Stimulated activated CD4-positive, alpha-beta T cell treated with anti-CD3 and anti-CD28 coated beads, Interleukin-15, amount 100 ng/mL, for 48 hours (primary cell): ENCODE measurements at regions not wholly inside any gene's neighbourhood (a gene's known extent, or its start where the extent isn't known, plus 50 kb on each side); places are given as distances from the start of the nearest gene placed in this dataset.

Experiments used
- DNase-seq, 2 donors: peaks; one replicate each; pipeline ENCODE4 v3.0.0-alpha.2; 2020; ENCODE audit warnings: low read depth in 2 of 2

DNA sequence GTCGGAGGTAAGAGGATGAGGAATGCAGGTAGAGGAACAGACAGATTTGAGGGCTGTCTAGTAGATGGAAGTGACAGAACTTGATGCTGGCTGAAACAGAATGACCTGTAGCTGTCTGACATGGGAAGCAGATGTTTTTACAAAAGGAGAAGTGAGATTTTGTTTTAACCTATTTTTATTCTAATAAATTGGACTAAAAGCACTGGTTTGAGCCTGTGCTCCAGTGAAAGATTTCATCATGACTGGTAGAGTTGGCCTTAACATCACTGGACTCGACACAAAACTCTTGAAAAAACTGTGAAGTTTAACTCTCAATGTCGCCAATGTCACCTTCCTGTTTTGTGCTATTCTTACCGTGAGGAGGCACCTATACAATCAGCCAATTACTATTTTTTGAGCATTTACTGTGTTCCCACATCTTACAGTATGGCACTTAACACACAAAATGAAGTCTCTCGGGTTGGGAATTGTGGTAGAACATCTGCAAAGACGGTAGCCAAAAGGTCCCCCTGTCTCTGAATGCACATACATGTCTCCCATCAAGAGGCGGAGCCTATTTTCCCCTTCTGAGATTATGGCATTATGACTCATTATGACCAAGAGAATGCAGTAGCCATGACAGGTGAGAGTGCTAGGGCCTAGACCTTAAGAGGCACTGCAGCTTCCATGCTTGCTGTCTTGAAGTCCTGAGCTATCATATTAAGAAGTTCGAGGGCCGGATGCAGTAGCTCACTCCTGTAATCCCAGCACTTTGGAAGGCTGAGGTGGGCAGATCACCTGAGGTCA, 93.2 kb downstream of the FOXF2 start:
- no peak for DNase-seq

DNA sequence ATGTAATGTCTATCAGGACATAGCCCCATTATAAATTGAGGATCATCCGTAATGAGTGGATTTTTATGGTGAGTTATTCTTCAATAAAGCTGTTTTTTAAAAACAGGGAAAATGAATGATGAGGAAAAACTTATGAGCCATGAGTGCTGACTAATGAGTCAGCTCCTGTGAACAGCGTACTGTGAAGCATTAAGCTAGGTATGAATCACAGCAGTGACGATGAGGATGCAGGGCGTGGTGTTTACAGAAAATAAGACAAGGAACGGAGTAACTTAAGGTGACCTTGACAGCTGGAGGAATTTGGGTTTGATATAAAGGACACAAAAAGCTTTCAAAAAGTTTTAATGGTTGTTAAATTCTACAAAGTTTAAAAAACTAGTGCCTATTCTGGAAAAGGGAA, 96.3 kb downstream of the FOXF2 start:
- no peak for DNase-seq

DNA sequence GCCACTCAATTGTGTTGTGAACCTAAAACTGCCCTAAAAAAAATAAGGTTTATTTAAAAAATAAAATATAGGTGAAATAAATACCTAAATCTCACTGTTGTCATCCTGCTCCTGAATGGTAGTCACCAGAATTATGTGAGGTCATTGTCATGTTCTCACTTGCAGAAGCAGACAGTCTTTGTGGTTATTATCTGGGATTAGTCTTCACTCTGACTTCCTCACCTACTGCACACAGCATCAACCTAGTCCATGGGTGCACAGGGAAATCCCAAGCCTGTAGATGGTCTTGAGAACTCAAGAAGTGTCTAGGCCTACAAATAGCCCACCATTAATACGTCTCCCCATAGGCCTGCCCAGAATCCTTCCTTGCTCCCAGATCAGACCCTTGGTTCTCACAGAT, 97.0 kb downstream of the FOXF2 start:
- no peak for DNase-seq

DNA sequence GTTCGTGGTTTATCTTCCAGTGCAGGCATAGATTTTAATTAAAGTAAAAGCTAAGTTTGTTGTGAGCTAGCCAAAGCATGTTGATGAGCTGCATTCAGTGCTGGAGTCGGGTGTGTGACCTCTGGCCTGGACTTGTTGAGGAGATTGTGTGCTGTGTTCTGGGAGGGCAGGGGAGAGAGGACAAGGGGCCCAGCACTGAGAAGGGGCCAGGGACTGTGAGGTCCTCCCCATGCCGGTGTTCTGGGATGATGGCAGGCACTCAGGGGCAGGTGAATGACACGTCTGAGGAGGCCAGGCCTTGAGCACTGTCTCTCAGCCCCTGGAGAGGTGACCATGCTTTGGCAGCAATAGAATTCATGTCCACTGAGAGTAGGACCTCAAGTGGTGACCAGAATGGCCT, 97.9 kb downstream of the FOXF2 start:
- no peak for DNase-seq

DNA sequence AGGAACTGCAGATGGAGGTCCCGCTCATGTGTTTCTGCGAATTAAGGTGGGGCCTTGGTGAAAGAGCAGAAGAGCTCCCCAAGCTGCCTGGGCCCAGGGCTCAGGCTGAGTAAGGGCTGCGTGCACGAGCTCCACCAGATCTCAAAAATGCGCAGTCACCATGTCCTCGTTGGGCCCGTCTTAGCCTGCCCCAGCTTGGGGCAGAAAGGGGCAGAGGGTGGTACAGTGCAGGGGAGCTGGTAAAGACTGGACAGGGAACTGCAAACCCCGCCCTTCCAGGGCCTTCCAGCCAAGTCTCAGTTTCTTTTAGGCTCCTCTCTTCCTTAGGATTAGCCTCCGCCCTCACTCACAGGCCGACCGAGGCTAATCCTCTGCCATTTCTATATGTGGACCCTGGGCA, 101.6 kb downstream of the FOXF2 start:
- DNase-seq, result no peak

DNA sequence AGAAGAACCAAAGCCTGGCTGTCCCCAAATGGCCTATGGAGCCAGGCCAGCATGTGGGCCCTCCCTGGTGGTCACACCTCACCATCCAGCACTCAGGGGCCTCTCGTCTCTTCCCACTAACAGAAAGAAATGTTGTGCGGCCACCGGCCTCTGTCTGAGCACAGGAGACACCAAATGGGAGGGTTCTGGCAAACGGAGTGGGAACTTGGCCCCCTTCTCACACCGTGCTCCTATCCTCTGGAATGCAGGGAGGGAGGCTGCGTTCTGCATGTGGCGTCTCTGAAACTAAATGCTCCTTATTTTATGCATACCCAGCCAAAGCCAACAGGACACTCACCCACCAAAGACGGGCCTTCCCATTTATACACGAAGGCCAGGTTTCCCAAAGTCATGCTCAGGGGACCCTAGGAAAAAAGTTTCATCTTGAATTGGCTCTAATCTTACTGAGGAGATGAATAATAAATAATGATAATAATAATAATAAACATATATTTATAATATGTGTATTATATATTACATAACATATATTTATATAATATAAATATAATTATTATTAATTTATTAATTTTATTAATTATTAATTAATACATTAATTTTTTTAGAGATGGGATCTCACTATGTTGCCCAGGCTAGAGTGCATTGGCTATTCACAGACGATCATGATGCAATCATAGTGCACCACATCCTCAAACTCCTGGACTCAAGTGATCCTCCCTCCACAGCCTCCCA, 102.4 kb downstream of the FOXF2 start:
- DNase-seq, result no peak

DNA sequence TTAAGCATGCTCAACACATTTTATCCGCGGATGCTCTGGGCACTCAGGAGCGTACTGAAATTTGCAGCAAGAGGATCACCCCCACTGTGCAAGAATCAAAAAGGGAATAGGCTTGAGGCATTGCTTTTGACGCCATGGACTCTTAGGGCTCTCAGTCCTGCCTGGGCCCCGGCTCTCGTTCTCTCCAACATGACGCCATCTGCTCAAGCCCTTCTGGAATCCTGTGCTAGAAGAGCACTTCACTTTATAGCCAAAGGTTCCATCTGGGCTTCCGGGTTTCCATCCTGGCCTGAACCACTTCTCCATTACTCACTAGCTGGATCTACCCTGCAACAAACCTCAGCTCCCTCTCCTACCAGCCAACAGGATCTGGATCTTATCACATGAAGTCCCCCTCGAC, 105.3 kb downstream of the FOXF2 start:
- DNase-seq, result no peak

GRCh38 chr6:1495344-1495743, 106.0 kb downstream of the FOXF2 start:
- no peak for DNase-seq

- no peak for DNase-seq
These were observed 106.7 kb downstream of the FOXF2 start for GRCh38 chr6:1496092-1496491.

- no peak for DNase-seq
These were observed 107.7 kb downstream of the FOXF2 start for GRCh38 chr6:1496836-1497760.

GRCh38 chr6:1497761-1498105, 108.4 kb downstream of the FOXF2 start:
- no peak for DNase-seq

- DNase-seq, result no peak
These were observed 109.2 kb downstream of the FOXF2 start for GRCh38 chr6:1498491-1499113.

DNA sequence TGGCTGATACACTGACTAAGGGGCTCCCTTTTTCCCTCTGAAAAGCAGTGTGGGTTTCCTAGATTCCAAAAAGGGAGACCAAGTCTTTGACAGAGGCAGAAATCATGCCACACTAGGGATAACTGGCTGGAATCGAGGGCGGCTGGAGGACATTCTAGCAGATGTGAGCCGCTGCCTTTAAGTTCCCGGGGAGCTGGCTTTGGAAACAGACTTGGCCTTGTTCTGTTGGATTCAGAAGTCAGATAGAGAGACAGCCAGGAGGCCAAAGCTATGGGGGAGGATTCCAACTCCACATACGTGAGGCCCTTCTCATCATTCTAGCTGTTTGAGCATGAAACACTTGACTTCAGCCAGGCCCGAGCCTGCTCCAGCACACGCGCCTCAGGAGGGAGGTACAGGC, 109.9 kb upstream of the FOXC1 start:
- no peak for DNase-seq

DNA sequence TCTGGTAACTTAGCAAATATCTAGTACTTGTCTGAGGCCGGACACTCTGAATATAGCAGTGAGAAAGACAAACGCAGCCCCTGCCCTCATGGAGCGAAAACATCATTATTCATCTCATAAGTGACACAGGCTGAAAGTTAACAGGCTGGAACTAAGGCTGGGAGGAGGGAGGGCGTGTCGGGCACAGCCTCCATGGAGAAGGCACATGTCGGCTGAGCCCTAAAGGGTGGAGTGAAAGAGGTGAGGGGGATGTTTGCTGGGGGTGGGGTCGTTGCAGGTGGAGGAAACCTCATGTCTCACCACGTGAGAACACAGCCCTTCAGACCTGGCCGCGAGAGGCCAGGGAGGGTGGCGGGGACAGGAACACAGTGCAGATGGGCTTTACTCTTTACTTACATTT, 108.8 kb upstream of the FOXC1 start:
- no peak for DNase-seq

- DNase-seq, result no peak
These were observed 107.7 kb upstream of the FOXC1 start for GRCh38 chr6:1502041-1502440.

DNA sequence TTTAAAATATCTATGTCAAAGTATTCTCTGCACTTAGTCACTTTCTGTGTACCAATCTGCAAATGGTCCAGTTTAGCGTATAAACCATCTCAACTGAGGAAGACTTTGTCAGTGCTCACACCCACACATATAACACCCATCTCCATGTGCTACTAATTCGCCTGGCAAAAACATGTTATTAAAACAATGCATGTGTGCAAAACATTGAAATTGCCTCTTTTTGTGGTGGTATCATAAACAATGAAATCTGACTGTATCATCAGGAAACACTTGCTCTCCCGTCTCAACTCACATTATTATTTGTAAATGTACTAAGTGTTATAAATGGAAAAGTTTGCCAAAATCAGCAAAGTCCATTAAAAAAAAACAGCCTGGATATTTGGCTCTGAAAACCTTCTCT, 105.9 kb upstream of the FOXC1 start:
- DNase-seq, result no peak

DNA sequence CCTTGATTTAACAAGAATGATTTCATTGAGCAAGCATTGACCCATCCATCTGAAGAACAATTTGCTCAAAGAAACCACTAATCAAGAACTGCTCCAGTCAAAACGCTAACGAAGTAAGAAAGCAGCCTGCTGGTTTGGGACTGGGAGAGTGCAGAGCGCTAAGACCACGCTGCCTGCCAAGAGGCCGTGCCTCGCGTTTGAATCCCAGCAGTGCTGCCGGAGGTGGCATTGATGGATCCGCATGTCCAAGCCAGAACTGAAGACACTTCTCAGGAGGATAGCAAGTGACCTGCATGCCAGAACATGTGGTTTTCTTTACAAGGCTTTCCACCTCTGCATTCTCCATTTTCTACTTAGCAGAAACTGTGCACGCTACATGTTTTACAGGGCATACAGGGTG, 105.2 kb upstream of the FOXC1 start:
- no peak for DNase-seq

- DNase-seq, result no peak
These were observed 102.5 kb upstream of the FOXC1 start for GRCh38 chr6:1507251-1507650.

- no peak for DNase-seq
These were observed 100.5 kb upstream of the FOXC1 start for GRCh38 chr6:1509241-1509640.

GRCh38 chr6:1510239-1510638, 99.5 kb upstream of the FOXC1 start:
- no peak for DNase-seq

- DNase-seq, result no peak
These were observed 96.4 kb upstream of the FOXC1 start for GRCh38 chr6:1513215-1513780.

GRCh38 chr6:1514078-1514477, 95.6 kb upstream of the FOXC1 start:
- no peak for DNase-seq
